ENCODE measurements at regions not wholly inside any gene's neighbourhood (a gene's known extent, or its start where the extent isn't known, plus 50 kb on each side); places are given as distances from the start of the nearest gene placed in this dataset.

DNA sequence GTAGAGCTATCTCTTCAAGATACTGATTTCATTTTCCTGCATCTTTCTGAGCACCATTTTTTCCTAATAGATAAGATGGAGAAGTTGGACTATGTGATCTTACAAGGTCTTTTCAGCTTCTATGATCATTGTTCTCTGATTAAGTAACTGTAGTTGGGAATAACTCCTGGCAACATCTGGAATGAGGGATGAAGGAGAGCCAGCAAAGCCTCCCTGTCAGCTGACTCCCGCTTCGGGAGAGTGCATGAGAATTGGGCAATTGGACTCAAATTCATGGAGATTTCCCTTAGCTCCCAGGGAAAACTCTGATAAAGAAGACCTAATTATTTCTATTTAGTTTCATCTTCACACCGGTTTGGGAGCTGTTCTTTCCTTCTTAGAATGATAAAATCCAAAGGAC, 146.1 kb downstream of the CCDC71L start:
- Histone ChIP-seq H3K9me3 (ENCODE audit: control insufficient read depth, insufficient read depth, low read length) (no peaks in the 10 kb centered on the region), H3K36me3 (ENCODE audit: control insufficient read depth, insufficient read depth, low read length) (no peaks in the 10 kb centered on the region), H3K27ac (ENCODE audit: low read length) (no peak overlapping the region), H3K27me3 (ENCODE audit: control insufficient read depth, insufficient read depth, low read length) (no peaks in the 10 kb centered on the region), H3K4me3 (ENCODE audit: low read length) (no peak overlapping the region), H3K4me1 (ENCODE audit: control insufficient read depth, insufficient read depth, low read length) (no peaks in the 10 kb centered on the region)
- intact Hi-C loops (cut with micrococcal nuclease), result no loop called here
- H3K27ac Mint-ChIP-seq, result no peak overlapping the region
- no peak overlapping the region for H3K4me3 Mint-ChIP-seq
- no peak for ATAC-seq
- DNase-seq, result no peak
- H3K27me3 Mint-ChIP-seq (ENCODE audit: low read depth in 2 of 2), result peaks cover 19 to 38% of the 10 kb centered on the region in 2 donors
- no peaks in the 10 kb centered on the region for H3K36me3 Mint-ChIP-seq
- H3K9me3 Mint-ChIP-seq, result no peaks in the 10 kb centered on the region
- H3K4me1 Mint-ChIP-seq, result no peaks in the 10 kb centered on the region
- WGBS (ENCODE audit: insufficient coverage), result 83% methylated on average over 3 of the region's 3 CpGs
- TF ChIP-seq, protein P1, sequence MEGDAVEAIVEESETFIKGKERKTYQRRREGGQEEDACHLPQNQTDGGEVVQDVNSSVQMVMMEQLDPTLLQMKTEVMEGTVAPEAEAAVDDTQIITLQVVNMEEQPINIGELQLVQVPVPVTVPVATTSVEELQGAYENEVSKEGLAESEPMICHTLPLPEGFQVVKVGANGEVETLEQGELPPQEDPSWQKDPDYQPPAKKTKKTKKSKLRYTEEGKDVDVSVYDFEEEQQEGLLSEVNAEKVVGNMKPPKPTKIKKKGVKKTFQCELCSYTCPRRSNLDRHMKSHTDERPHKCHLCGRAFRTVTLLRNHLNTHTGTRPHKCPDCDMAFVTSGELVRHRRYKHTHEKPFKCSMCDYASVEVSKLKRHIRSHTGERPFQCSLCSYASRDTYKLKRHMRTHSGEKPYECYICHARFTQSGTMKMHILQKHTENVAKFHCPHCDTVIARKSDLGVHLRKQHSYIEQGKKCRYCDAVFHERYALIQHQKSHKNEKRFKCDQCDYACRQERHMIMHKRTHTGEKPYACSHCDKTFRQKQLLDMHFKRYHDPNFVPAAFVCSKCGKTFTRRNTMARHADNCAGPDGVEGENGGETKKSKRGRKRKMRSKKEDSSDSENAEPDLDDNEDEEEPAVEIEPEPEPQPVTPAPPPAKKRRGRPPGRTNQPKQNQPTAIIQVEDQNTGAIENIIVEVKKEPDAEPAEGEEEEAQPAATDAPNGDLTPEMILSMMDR (IDR thresholded peaks at IDR 0.05), result no peak

DNA sequence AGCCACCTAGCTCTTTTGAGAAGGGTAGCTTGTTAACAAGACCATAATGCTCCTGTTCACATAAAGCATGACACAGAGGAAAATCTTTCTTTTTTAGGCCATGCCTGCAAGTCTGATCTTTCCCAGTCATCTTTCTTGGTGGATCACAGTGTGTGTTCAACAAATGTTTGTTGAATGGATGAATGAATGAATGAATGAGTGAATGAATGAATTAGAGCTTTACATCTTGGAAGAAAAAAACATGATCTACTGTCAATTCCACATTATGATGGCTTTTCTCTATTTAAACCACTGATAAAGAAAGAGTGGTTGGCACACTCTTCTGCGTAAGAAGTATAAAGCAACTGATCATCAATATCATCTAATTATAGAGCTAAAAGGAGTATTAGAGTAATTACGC, 148.7 kb downstream of the CCDC71L start:
- no peaks in the 10 kb centered on the region for H3K9me3 ChIP-seq (ENCODE audit: control insufficient read depth, insufficient read depth, low read length)
- Mint-ChIP-seq H3K4me3 (no peak overlapping the region), H3K9me3 (peaks cover 0 to 2% of the 10 kb centered on the region in 2 donors), H3K27ac (no peak overlapping the region), H3K27me3 (ENCODE audit: low read depth in 2 of 2) (peaks cover 16 to 35% of the 10 kb centered on the region in 2 donors), H3K4me1 (no peaks in the 10 kb centered on the region), H3K36me3 (no peaks in the 10 kb centered on the region)
- no peak for DNase-seq
- intact Hi-C loops (cut with micrococcal nuclease), result no loop called here
- no peaks in the 10 kb centered on the region for H3K27me3 ChIP-seq (ENCODE audit: control insufficient read depth, insufficient read depth, low read length)
- no peaks in the 10 kb centered on the region for H3K4me1 ChIP-seq (ENCODE audit: control insufficient read depth, insufficient read depth, low read length)
- H3K27ac ChIP-seq (ENCODE audit: low read length), result no peak overlapping the region
- no peak overlapping the region for H3K4me3 ChIP-seq (ENCODE audit: low read length)
- no peaks in the 10 kb centered on the region for H3K36me3 ChIP-seq (ENCODE audit: control insufficient read depth, insufficient read depth, low read length)
- TF ChIP-seq, protein P1 (IDR thresholded peaks at IDR 0.05), result no peak
- ATAC-seq, result no peak
- WGBS (ENCODE audit: insufficient coverage), result no CpG with 5 or more reads among the region's 2 CpGs

DNA sequence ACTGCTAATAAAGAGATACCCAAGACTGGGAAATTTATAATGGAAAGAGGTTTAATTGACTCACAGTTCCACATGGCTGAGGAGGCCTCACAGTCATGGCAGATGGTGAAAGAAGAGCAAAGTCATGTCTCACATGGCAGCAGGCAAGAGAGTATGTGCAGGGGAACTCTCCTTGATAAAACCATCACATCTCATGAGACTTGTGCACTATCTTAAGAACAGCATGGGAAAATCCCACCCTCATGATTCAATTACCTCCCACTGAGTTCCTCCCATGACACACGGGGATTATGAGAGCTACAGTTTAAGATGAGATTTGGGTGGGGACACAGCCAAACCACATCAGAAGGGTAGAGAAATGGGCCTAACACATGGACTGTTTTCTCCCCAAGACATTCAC, 156.3 kb downstream of the CCDC71L start:
- no CpG with 5 or more reads among the region's 1 CpG for WGBS (ENCODE audit: insufficient coverage)
- Mint-ChIP-seq H3K36me3 (no peaks in the 10 kb centered on the region), H3K9me3 (peaks cover 0 to 2% of the 10 kb centered on the region in 2 donors), H3K27me3 (ENCODE audit: low read depth in 2 of 2) (peaks cover 8 to 34% of the 10 kb centered on the region in 2 donors), H3K27ac (no peak overlapping the region), H3K4me3 (no peak overlapping the region), H3K4me1 (no peaks in the 10 kb centered on the region)
- Histone ChIP-seq H3K27me3 (ENCODE audit: control insufficient read depth, insufficient read depth, low read length) (no peaks in the 10 kb centered on the region), H3K4me1 (ENCODE audit: control insufficient read depth, insufficient read depth, low read length) (no peaks in the 10 kb centered on the region), H3K4me3 (ENCODE audit: low read length) (no peak overlapping the region), H3K9me3 (ENCODE audit: control insufficient read depth, insufficient read depth, low read length) (no peaks in the 10 kb centered on the region), H3K36me3 (ENCODE audit: control insufficient read depth, insufficient read depth, low read length) (no peaks in the 10 kb centered on the region), H3K27ac (ENCODE audit: low read length) (no peak overlapping the region)
- DNase-seq (no peak), ATAC-seq (no peak)
- intact Hi-C loops (cut with micrococcal nuclease), result no loop called here
- TF ChIP-seq, protein P1 (IDR thresholded peaks at IDR 0.05), result no peak

DNA sequence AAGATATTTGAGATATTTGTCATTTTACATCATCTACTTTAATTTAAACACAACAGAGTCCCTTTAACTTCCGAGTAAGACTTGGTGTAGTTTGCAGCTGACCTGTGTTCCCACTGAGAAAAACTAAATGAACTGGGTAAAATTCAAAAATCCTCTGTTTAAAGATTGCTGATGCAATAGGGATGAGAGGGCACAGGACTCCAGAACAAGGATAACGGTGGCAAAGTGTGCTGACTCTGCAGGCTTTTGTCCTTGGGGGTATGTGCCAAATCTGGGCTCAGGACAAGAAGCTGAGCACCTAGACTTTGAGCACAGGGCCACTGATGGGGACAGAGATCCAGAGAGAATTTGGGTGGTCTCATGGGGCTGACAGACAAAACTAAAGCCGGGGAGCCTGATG, 156.8 kb downstream of the CCDC71L start:
- no peaks in the 10 kb centered on the region for H3K36me3 ChIP-seq (ENCODE audit: control insufficient read depth, insufficient read depth, low read length)
- H3K27ac Mint-ChIP-seq, result no peak overlapping the region
- intact Hi-C loops (cut with micrococcal nuclease), result no loop called here
- TF ChIP-seq, protein P1 (IDR thresholded peaks at IDR 0.05), result no peak
- peaks cover 10 to 31% of the 10 kb centered on the region in 2 donors for H3K27me3 Mint-ChIP-seq (ENCODE audit: low read depth in 2 of 2)
- no peaks in the 10 kb centered on the region for H3K36me3 Mint-ChIP-seq
- no peaks in the 10 kb centered on the region for H3K27me3 ChIP-seq (ENCODE audit: control insufficient read depth, insufficient read depth, low read length)
- H3K4me1 ChIP-seq (ENCODE audit: control insufficient read depth, insufficient read depth, low read length), result no peaks in the 10 kb centered on the region
- H3K4me3 Mint-ChIP-seq, result no peak overlapping the region
- ATAC-seq (no peak), DNase-seq (no peak)
- no peak overlapping the region for H3K4me3 ChIP-seq (ENCODE audit: low read length)
- H3K4me1 Mint-ChIP-seq, result no peaks in the 10 kb centered on the region
- H3K9me3 Mint-ChIP-seq, result no peaks in the 10 kb centered on the region
- no peaks in the 10 kb centered on the region for H3K9me3 ChIP-seq (ENCODE audit: control insufficient read depth, insufficient read depth, low read length)
- WGBS (ENCODE audit: insufficient coverage), result 91% methylated on average over 3 of the region's 3 CpGs
- H3K27ac ChIP-seq (ENCODE audit: low read length), result no peak overlapping the region
